Left ventricle myocardium superior (tissue), 1 donor: ENCODE measurements at regions not wholly inside any gene's neighbourhood (a gene's known extent, or its start where the extent isn't known, plus 50 kb on each side); places are given as distances from the start of the nearest gene placed in this dataset.

Experiments
- ATAC-seq: fragments of 200-7000 bp; cut with Tn5 transposase; one replicate; pipeline ENCODE4 v1.9.1; 2020; ENCODE audit warnings: mild to moderate bottlenecking, moderate library complexity
- DNase-seq: peaks from one replicate; pipeline ENCODE4 v3.0.0-alpha.2; 2020
- intact Hi-C: fragments of 100-400 bp; cut with micrococcal nuclease; formaldehyde crosslinking; loops from one replicate; pipeline ENCODE4 v1.11.0; 2022
- donor health status: DM: no; HTN: yes; CAD: no; lungs with severe emphysema.

- DNase-seq (no peak), ATAC-seq (no peak)
- intact Hi-C loops: no loop called here
Observed at GRCh38 chr7:51702673-51703072, 386.1 kb upstream of the COBL start.

- no peak for ATAC-seq
- intact Hi-C loops: no loop called here
- DNase-seq: no peak
Observed at GRCh38 chr7:51701935-51702334, 385.3 kb upstream of the COBL start.

GRCh38 chr7:51700593-51701215, 384.1 kb upstream of the COBL start:
- intact Hi-C loops: no loop called here
- ATAC-seq: no peak
- DNase-seq: no peak

GRCh38 chr7:51693258-51693657, 376.6 kb upstream of the COBL start:
- DNase-seq (no peak), ATAC-seq (no peak)
- intact Hi-C loops: no loop called here

- ATAC-seq (no peak), DNase-seq (no peak)
- intact Hi-C loops: no loop called here
Observed at GRCh38 chr7:51689547-51689946, 372.9 kb upstream of the COBL start.

- intact Hi-C loops: no loop called here
- DNase-seq (no peak), ATAC-seq (no peak)
Observed at GRCh38 chr7:51685794-51686193, 369.2 kb upstream of the COBL start.

- DNase-seq (no peak), ATAC-seq (no peak)
- intact Hi-C loops: no loop called here
Observed at GRCh38 chr7:51680594-51681399, 364.2 kb upstream of the COBL start.

GRCh38 chr7:51679358-51679757, 362.7 kb upstream of the COBL start:
- intact Hi-C loops: no loop called here
- DNase-seq: no peak
- ATAC-seq: no peak

- DNase-seq: no peak
- no peak for ATAC-seq
- intact Hi-C loops: no loop called here
Observed at GRCh38 chr7:51666751-51667150, 350.1 kb upstream of the COBL start.

- no peak for DNase-seq
- intact Hi-C loops: no loop called here
- no peak for ATAC-seq
Observed at GRCh38 chr7:51666266-51666665, 349.7 kb upstream of the COBL start.

- DNase-seq: no peak
- intact Hi-C loops: no loop called here
- no peak for ATAC-seq
Observed at GRCh38 chr7:51665045-51665780, 348.6 kb upstream of the COBL start.

- DNase-seq: no peak
- no peak for ATAC-seq
- intact Hi-C loops: no loop called here
Observed at GRCh38 chr7:51660516-51660915, 343.9 kb upstream of the COBL start.

- intact Hi-C loops: no loop called here
- no peak for DNase-seq
- ATAC-seq: no peak
Observed at GRCh38 chr7:51658684-51659083, 342.1 kb upstream of the COBL start.

- intact Hi-C loops: no loop called here
- ATAC-seq (peak; percentile 38), DNase-seq (no peak)
Observed at GRCh38 chr7:51647931-51648351, 331.3 kb upstream of the COBL start.

- intact Hi-C loops: no loop called here
- no peak for DNase-seq
- ATAC-seq: no peak
Observed at GRCh38 chr7:51647486-51647885, 330.9 kb upstream of the COBL start.

- DNase-seq (no peak), ATAC-seq (no peak)
- intact Hi-C loops: no loop called here
Observed at GRCh38 chr7:51645702-51646298, 329.2 kb upstream of the COBL start.

GRCh38 chr7:51645255-51645654, 328.6 kb upstream of the COBL start:
- intact Hi-C loops: no loop called here
- no peak for ATAC-seq

GRCh38 chr7:51644216-51644615, 327.6 kb upstream of the COBL start:
- no peak for DNase-seq
- intact Hi-C loops: no loop called here
- no peak for ATAC-seq

More at GRCh38 chr7:51645255-51645654, 328.6 kb upstream of the COBL start:
- DNase-seq: no peak

- ATAC-seq: no peak
- intact Hi-C loops: no loop called here
Observed at GRCh38 chr7:51640841-51641240, 324.2 kb upstream of the COBL start.

More at GRCh38 chr7:51640841-51641240, 324.2 kb upstream of the COBL start:
- no peak for DNase-seq
